Endothelial cell of umbilical vein (primary cell): ENCODE measurements at regions not wholly inside any gene's neighbourhood (a gene's known extent, or its start where the extent isn't known, plus 50 kb on each side); places are given as distances from the start of the nearest gene placed in this dataset.

ENCODE experiments used
- BruUV-seq: library from RNA; stranded (reverse); fragments of 400-500 nt; replicated peaks from 2 replicates; lab custom pipeline; 2021; lab: Mats Ljungman, UMichigan
- CTCF ChIA-PET: fragments of 300-600, 350-600 bp; sonication (Branson Sonifier 250); formaldehyde crosslinking; loops from one replicate; lab custom pipeline; 2021; ENCODE audit warnings: antibody characterized with exemption, inconsistent platforms; lab: Charles Lee
- POLR2A ChIA-PET: fragments of 300-600, 350-600 bp; sonication (Branson Sonifier 250); formaldehyde crosslinking; loops from one replicate; lab custom pipeline; 2021; ENCODE audit warnings: antibody characterized with exemption, inconsistent platforms; lab: Charles Lee
- DNase-seq: peaks from one replicate; pipeline ENCODE4 v3.0.0-alpha.2; 2011; ENCODE audit warnings: low read depth, low spot score
- FAIRE-seq: peaks from 2 replicates; lab custom pipeline; 2011; peaks lifted over from hg19 to GRCh38; lab: Jason Lieb, UNC
- H2AFZ ChIP-seq: 2 replicates; pipeline ENCODE4 v1.6.0; 2012; ENCODE audit warnings: low read depth, low read length, control low read depth, inconsistent platforms
- H3K27ac ChIP-seq: 2 replicates; pipeline ENCODE4 v1.5.1; 2011; ENCODE audit warnings: low read depth, mild to moderate bottlenecking, control low read depth, low read length, moderate library complexity; ENCODE audit not compliant: insufficient read depth
- H3K27me3 ChIP-seq, 2 experiments: 2 replicates each; pipeline versions ENCODE4 v1.6.0 to v1.6.1; 2011; ENCODE audit warnings: low read length in 2 of 2, mixed read lengths in 1 of 2; ENCODE audit not compliant: control insufficient read depth in 2 of 2, insufficient read depth in 2 of 2
- H3K36me3 ChIP-seq, 2 experiments: 2 replicates in 1 of 2; 3 replicates in 1 of 2; pipeline ENCODE4 v1.5.1; 2011; ENCODE audit warnings: low read length in 2 of 2, mild to moderate bottlenecking in 1 of 2, moderate library complexity in 1 of 2; ENCODE audit not compliant: control insufficient read depth in 2 of 2, insufficient read depth in 2 of 2; ENCODE audit errors: extremely low read depth in 1 of 2
- H3K4me1 ChIP-seq: 3 replicates; pipeline ENCODE4 v1.5.1; 2011; ENCODE audit warnings: mild to moderate bottlenecking, low read length; ENCODE audit not compliant: control insufficient read depth, insufficient read depth; ENCODE audit errors: extremely low read depth
- H3K4me2 ChIP-seq: 2 replicates; pipeline ENCODE4 v1.6.1; 2011; ENCODE audit warnings: low read length, control low read depth, mixed read lengths; ENCODE audit not compliant: insufficient read depth
- H3K4me3 ChIP-seq, 3 experiments: fragments of 200-600 bp in 1 of 3; sonication (generic), shearing (Covaris generic) in 1 of 3; replicated peaks in 1 of 3; 2 replicates each; pipeline ENCODE4 v1.5.1; 2011 to 2016; ENCODE audit warnings: control low read depth in 3 of 3, low read length in 3 of 3, mild to moderate bottlenecking in 2 of 3, inconsistent platforms in 1 of 3, low read depth in 1 of 3, moderate library complexity in 1 of 3; ENCODE audit not compliant: insufficient read depth in 1 of 3
- H3K79me2 ChIP-seq: 2 replicates; pipeline ENCODE4 v1.6.0; 2012; ENCODE audit warnings: low read length, inconsistent platforms; ENCODE audit not compliant: control insufficient read depth, insufficient read depth
- H3K9ac ChIP-seq: replicated peaks from 2 replicates; pipeline ENCODE3; 2011; ENCODE audit warnings: low read length, control low read depth; ENCODE audit not compliant: insufficient read depth; ENCODE audit errors: extremely low read depth
- H3K9me1 ChIP-seq: replicated peaks from 3 replicates; pipeline ENCODE4 v1.6.0; 2011; ENCODE audit warnings: mild to moderate bottlenecking, low read length; ENCODE audit not compliant: control insufficient read depth, insufficient read depth; ENCODE audit errors: extremely low read depth
- H3K9me3 ChIP-seq: replicated peaks from 2 replicates; pipeline ENCODE4 v1.5.1; 2012; ENCODE audit warnings: low read length, inconsistent platforms; ENCODE audit not compliant: control insufficient read depth, insufficient read depth
- H4K20me1 ChIP-seq: replicated peaks from 2 replicates; pipeline ENCODE3; 2011; ENCODE audit warnings: mild to moderate bottlenecking, low read length; ENCODE audit not compliant: control insufficient read depth, insufficient read depth; ENCODE audit errors: extremely low read depth
- EZH2 ChIP-seq: IDR thresholded peaks from 2 replicates; pipeline ENCODE4 v1.6.1; 2012; ENCODE audit warnings: borderline replicate concordance, low read depth, mild to moderate bottlenecking, moderate library complexity, low read length, inconsistent platforms; ENCODE audit not compliant: severe bottlenecking
- FOS ChIP-seq: IDR thresholded peaks from 2 replicates; pipeline ENCODE4 v1.6.1; 2011; ENCODE audit warnings: mild to moderate bottlenecking, low read length, moderate library complexity, borderline replicate concordance; ENCODE audit not compliant: insufficient read depth
- MAX ChIP-seq: IDR thresholded peaks from 2 replicates; pipeline ENCODE4 v1.6.1; 2011; ENCODE audit not compliant: insufficient read depth, insufficient read length
- MYC ChIP-seq: IDR thresholded peaks from one replicate; pipeline ENCODE4 v1.6.1; 2011; ENCODE audit warnings: mild to moderate bottlenecking, low read depth, low read length
- POLR2A ChIP-seq: IDR thresholded peaks from 2 replicates; pipeline ENCODE4 v1.6.1; 2012; ENCODE audit warnings: low read depth, mild to moderate bottlenecking, control low read depth, low read length
- POLR2AphosphoS5 ChIP-seq: IDR thresholded peaks from 2 replicates; pipeline ENCODE4 v1.6.1; 2012; ENCODE audit warnings: low read depth, mild to moderate bottlenecking, control low read depth, low read length, moderate library complexity; ENCODE audit not compliant: insufficient read depth
- dilution Hi-C: fragments of 300-500 bp; cut with MboI; formaldehyde crosslinking; loops from one replicate; pipeline ENCODE4 v1.15.0; 2019; ENCODE audit warnings: low sequenced_read_pairs; ENCODE audit not compliant: extremely low pct_ligation_motif_present
- intact Hi-C: fragments of 100-400 bp; cut with micrococcal nuclease; formaldehyde crosslinking; loops from one replicate; pipeline ENCODE4 v1.10.0; 2022
- TF ChIP-seq, protein P1 (sequence below), 2 donors: IDR thresholded peaks; 1 replicate in 1 of 2; 2 replicates in 1 of 2; pipeline ENCODE4 v1.5.1; 2011; ENCODE audit warnings: low read length in 2 of 2, mild to moderate bottlenecking in 2 of 2, moderate library complexity in 2 of 2, control low read depth in 1 of 2, inconsistent platforms in 1 of 2, low read depth in 1 of 2; ENCODE audit not compliant: insufficient read depth in 1 of 2; ENCODE audit errors: extremely low read depth in 1 of 2

GRCh38 chr10:109202111-109202510 is 721.2 kb downstream of the XPNPEP1 start:
- no TSS peak for BruUV-seq
- intact Hi-C loops (no loop called here), dilution Hi-C loops (no loop called here)
- Histone ChIP-seq H3K79me2 (no peaks in the 10 kb centered on the region), H3K27ac (no peak overlapping the region), H3K4me2 (no peak overlapping the region), H3K9me1 (no peaks in the 10 kb centered on the region), H3K4me1 (no peaks in the 10 kb centered on the region), H4K20me1 (no peaks in the 10 kb centered on the region), H2AFZ (no peak overlapping the region), H3K36me3 (no peaks in the 10 kb centered on the region), H3K27me3 (no peaks in the 10 kb centered on the region), H3K9ac (no peak overlapping the region), H3K9me3 (peaks cover 5% of the 10 kb centered on the region), H3K4me3 (no peak overlapping the region)
- ChIA-PET POLR2A (no interaction called here), CTCF (no interaction called here)
- FAIRE-seq (no peak), DNase-seq (no peak)
- TF ChIP-seq MYC = no peak
- TF ChIP-seq MAX = no peak
- no peak for TF ChIP-seq POLR2A
- no peak for TF ChIP-seq FOS
- TF ChIP-seq EZH2 = no peak
- no peak for TF ChIP-seq POLR2AphosphoS5
- TF ChIP-seq, protein P1, sequence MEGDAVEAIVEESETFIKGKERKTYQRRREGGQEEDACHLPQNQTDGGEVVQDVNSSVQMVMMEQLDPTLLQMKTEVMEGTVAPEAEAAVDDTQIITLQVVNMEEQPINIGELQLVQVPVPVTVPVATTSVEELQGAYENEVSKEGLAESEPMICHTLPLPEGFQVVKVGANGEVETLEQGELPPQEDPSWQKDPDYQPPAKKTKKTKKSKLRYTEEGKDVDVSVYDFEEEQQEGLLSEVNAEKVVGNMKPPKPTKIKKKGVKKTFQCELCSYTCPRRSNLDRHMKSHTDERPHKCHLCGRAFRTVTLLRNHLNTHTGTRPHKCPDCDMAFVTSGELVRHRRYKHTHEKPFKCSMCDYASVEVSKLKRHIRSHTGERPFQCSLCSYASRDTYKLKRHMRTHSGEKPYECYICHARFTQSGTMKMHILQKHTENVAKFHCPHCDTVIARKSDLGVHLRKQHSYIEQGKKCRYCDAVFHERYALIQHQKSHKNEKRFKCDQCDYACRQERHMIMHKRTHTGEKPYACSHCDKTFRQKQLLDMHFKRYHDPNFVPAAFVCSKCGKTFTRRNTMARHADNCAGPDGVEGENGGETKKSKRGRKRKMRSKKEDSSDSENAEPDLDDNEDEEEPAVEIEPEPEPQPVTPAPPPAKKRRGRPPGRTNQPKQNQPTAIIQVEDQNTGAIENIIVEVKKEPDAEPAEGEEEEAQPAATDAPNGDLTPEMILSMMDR (IDR thresholded peaks at IDR 0.05; ENCODE audit: extremely low read depth in 1 of 2, insufficient read depth in 1 of 2, low read depth in 1 of 2, low read length in 2 of 2) = no peak
